Heart left ventricle (tissue), 13 donors: ENCODE measurements at regions not wholly inside any gene's neighbourhood (a gene's known extent, or its start where the extent isn't known, plus 50 kb on each side); places are given as distances from the start of the nearest gene placed in this dataset.

Experiments
- CTCF ChIP-seq, 12 donors: fragments of 200-600 bp; sonication (generic) in 4 of 12; IDR thresholded peaks; one replicate each; pipeline versions ENCODE4 v1.5.0 to v1.8.0; 2018 to 2022; ENCODE audit warnings: antibody characterized with exemption in 12 of 12, mild to moderate bottlenecking in 5 of 12
- POLR2A ChIP-seq, 2 donors: fragments of 450-650 bp; IDR thresholded peaks; one replicate each; pipeline ENCODE4 v1.6.1; 2017; ENCODE audit warnings: antibody characterized with exemption in 2 of 2, mild to moderate bottlenecking in 2 of 2, moderate library complexity in 2 of 2
- donor health status: ischemic (EF 13 %, LVEDD 7.1; RV severe dilation, severe dysfunction).
- donor health status: DM: no; HTN: yes; CAD: no.
- donor health status: DM: no; HTN: no; CAD: no.
- donor health status: ischemic (EF 25% LVEDD 6.9; RV normal size, moderate dysfunction).
- donor health status: ischemic (EF 25% LVEDD 5.7; RV mildly dilated, moderate dysfunction).
- donor health status: ischemic (EF 35%, LVEDD 5.7; RV mildly dilated, moderate dysfunction).
- donor health status: nonischemic (EF 11% LVEDD 7.7; RV severe dilation, severe dysfunction).
- donor health status: DM: yes; HTN: yes; CAD: no.
- donor health status: PGD.
- donor health status: ischemic (EF 29% LVEDD 5.4; RV normal size, mild dysfunction).
- donor health status: nonischemic (EF 23%, LVEDD 6.1; RV moderate dilation, normal function).

- TF ChIP-seq POLR2A (IDR thresholded peaks at IDR 0.05) (no peak), CTCF (IDR thresholded peaks at IDR 0.05) (no peak)
Measured at GRCh38 chr18:76057386-76057785, 437.7 kb downstream of the ZNF516 start.
